ENCODE measurements at regions not wholly inside any gene's neighbourhood (a gene's known extent, or its start where the extent isn't known, plus 50 kb on each side); places are given as distances from the start of the nearest gene placed in this dataset.

GRCh38 chr15:47511261-47511660 lies 206.0 kb upstream of the SEMA6D start:
- Histone ChIP-seq H3K4me3 (ENCODE audit: low read length) (no peak overlapping the region), H3K4me1 (ENCODE audit: insufficient read depth, low read length) (peaks cover 20% of the 10 kb centered on the region), H3K4me2 (ENCODE audit: low read length) (no peak overlapping the region), H4K20me1 (ENCODE audit: low read length) (no peaks in the 10 kb centered on the region), H3K9me3 (ENCODE audit: low read length) (no peaks in the 10 kb centered on the region), H3K27me3 (ENCODE audit: low read length) (no peaks in the 10 kb centered on the region), H3F3A (ENCODE audit: low read length, unreplicated experiment) (peaks cover 4% of the 10 kb centered on the region), H3K27ac (ENCODE audit: low read length) (no peak overlapping the region), H3K36me3 (ENCODE audit: low read depth, low read length) (no peaks in the 10 kb centered on the region), H3K9ac (ENCODE audit: low read length) (no peak overlapping the region), H3K79me2 (ENCODE audit: low read length) (no peaks in the 10 kb centered on the region), H3K9me2 (replicated peaks; ENCODE audit: low read length) (no peaks in the 10 kb centered on the region), H2AFZ (ENCODE audit: low read length) (no peak overlapping the region)
- TF ChIP-seq EZH2 (IDR thresholded peaks at IDR 0.05; ENCODE audit: low read length, unreplicated experiment) (no peak), EZH2phosphoT487 (IDR thresholded peaks at IDR 0.05; ENCODE audit: borderline replicate concordance, low read length) (no peak), CTCF (conservative IDR thresholded peaks at IDR 0.05; ENCODE audit: low read depth, low read length) (no peak)
- DNase-seq: no peak
- BruUV-seq (replicated peaks): no TSS peak
- no peak for ATAC-seq
- ChIA-PET POLR2A (ENCODE audit: unreplicated experiment) (no interaction called here), CTCF (no interaction called here)
- intact Hi-C loops (cut with micrococcal nuclease): no loop called here

DNA sequence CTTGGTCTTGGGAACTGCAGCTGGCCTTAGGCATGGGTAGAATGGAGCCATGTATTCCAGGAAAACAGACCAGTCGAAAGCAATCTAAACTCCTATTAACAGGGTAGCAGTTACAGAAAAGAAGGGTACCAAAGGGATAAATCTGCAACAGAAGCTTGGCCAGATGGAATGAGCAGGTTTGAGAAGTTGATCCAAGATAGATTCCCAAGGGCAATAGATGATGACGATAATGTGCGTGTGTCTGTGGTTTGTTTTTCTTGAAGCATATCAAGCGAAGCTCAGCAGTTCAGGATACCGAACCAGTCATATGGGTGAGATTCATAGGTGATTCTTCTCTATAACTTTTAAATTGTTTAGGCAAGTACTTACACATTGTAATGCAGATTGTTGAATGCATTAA lies 203.8 kb upstream of the SEMA6D start:
- TF ChIP-seq CTCF (conservative IDR thresholded peaks at IDR 0.05; ENCODE audit: low read depth, low read length) (no peak), EZH2phosphoT487 (IDR thresholded peaks at IDR 0.05; ENCODE audit: borderline replicate concordance, low read length) (no peak), EZH2 (IDR thresholded peaks at IDR 0.05; ENCODE audit: low read length, unreplicated experiment) (no peak)
- no peak for ATAC-seq
- peak overlapping the region; percentile 67 for H3K27ac ChIP-seq (ENCODE audit: low read length)
- H3F3A ChIP-seq (ENCODE audit: low read length, unreplicated experiment): peaks cover 4% of the 10 kb centered on the region
- peaks cover 24% of the 10 kb centered on the region for H3K4me1 ChIP-seq (ENCODE audit: insufficient read depth, low read length)
- no peaks in the 10 kb centered on the region for H3K9me3 ChIP-seq (ENCODE audit: low read length)
- H4K20me1 ChIP-seq (ENCODE audit: low read length): no peaks in the 10 kb centered on the region
- intact Hi-C loops (cut with micrococcal nuclease): no loop called here
- no TSS peak for BruUV-seq (replicated peaks)
- no peaks in the 10 kb centered on the region for H3K36me3 ChIP-seq (ENCODE audit: low read depth, low read length)
- DNase-seq: no peak
- no peaks in the 10 kb centered on the region for H3K27me3 ChIP-seq (ENCODE audit: low read length)
- no peaks in the 10 kb centered on the region for H3K79me2 ChIP-seq (ENCODE audit: low read length)
- H2AFZ ChIP-seq (ENCODE audit: low read length): no peak overlapping the region
- H3K4me2 ChIP-seq (ENCODE audit: low read length): peak overlapping the region; percentile 65
- POLR2A ChIA-PET (ENCODE audit: unreplicated experiment): no interaction called here
- H3K9ac ChIP-seq (ENCODE audit: low read length): no peak overlapping the region
- H3K9me2 ChIP-seq (replicated peaks; ENCODE audit: low read length): no peaks in the 10 kb centered on the region
- CTCF ChIA-PET: no interaction called here
- H3K4me3 ChIP-seq (ENCODE audit: low read length): no peak overlapping the region

DNA sequence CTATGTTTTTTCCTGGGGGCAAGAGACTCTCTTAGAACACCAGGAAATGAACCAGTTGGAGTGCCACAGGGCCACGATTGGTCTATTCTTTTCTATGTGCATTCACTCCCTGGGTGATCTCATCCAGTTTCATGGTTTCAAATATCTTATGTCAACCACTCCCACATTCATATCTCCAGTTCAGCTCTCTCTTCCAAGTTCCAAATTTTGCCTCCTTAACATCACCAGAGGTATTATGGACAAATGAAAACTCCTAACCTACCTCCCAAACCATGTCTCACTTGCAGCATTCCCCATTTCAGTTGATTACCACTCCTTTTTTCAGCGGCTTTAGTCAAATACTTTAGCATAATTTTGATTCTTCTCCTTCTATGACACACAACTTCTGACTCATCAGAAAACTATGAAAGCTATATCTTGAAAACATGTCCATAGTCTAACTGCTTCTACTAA lies 203.1 kb upstream of the SEMA6D start:
- Histone ChIP-seq H2AFZ (ENCODE audit: low read length) (peak overlapping the region; percentile 71), H3K36me3 (ENCODE audit: low read depth, low read length) (no peaks in the 10 kb centered on the region), H3K4me2 (ENCODE audit: low read length) (peak overlapping the region; percentile 65), H3K9me3 (ENCODE audit: low read length) (no peaks in the 10 kb centered on the region), H3K9ac (ENCODE audit: low read length) (no peak overlapping the region), H3F3A (ENCODE audit: low read length, unreplicated experiment) (peaks cover 4% of the 10 kb centered on the region), H4K20me1 (ENCODE audit: low read length) (no peaks in the 10 kb centered on the region), H3K9me2 (replicated peaks; ENCODE audit: low read length) (no peaks in the 10 kb centered on the region), H3K27me3 (ENCODE audit: low read length) (no peaks in the 10 kb centered on the region), H3K27ac (ENCODE audit: low read length) (peak overlapping the region; percentile 67), H3K4me1 (ENCODE audit: insufficient read depth, low read length) (peaks cover 24% of the 10 kb centered on the region), H3K79me2 (ENCODE audit: low read length) (no peaks in the 10 kb centered on the region), H3K4me3 (ENCODE audit: low read length) (peak overlapping the region; percentile 42; the same call in 1 of the 2 replicates)
- intact Hi-C loops (cut with micrococcal nuclease): no loop called here
- CTCF ChIA-PET: no interaction called here
- no TSS peak for BruUV-seq (replicated peaks)
- POLR2A ChIA-PET (ENCODE audit: unreplicated experiment): no interaction called here
- TF ChIP-seq CTCF (conservative IDR thresholded peaks at IDR 0.05; ENCODE audit: low read depth, low read length): no peak
- TF ChIP-seq EZH2 (IDR thresholded peaks at IDR 0.05; ENCODE audit: low read length, unreplicated experiment): no peak
- TF ChIP-seq EZH2phosphoT487 (IDR thresholded peaks at IDR 0.05; ENCODE audit: borderline replicate concordance, low read length): no peak
- ATAC-seq (peak; percentile 71), DNase-seq (peak; percentile 79)

Measured in PC-3 (cell line).